T-helper 1 cell (primary cell): ENCODE measurements at regions not wholly inside any gene's neighbourhood (a gene's known extent, or its start where the extent isn't known, plus 50 kb on each side); places are given as distances from the start of the nearest gene placed in this dataset.

ENCODE experiments used
- DNase-seq, 5 donors: peaks; one replicate each; pipeline ENCODE4 v3.0.0-alpha.2; 2012 to 2020

DNA sequence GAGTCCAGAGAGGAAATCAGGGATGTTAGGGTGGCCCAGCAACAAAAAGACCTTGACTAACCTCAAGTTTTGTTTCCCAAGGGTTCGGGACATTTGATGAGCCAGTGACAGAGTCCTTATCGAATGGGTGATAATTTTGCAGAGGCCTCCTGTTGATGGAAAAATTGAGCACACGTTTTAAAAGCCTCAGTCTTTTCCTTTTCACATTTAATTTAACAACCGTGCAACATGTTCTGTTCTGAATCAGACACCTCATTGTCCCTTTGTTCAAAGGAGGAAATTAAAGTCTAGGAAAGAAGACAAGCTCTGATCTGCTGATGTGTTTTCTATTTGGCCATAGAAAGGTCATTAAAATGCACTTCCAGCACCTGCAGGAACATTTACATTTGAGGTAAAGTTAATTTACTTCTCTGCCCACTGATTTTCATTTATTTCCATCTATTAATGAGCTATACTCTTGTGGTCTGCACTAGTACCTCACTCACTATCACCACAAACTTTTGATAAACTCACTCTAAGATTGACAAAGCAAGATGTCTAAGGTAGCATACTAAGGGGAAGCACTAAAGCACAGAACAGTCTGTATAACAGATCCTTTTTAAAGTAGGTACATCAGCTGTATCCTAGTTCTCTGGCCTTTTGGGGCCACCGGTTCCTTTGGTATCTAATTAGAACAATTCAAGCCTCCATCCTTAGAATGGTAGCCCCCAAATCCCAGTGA is 147.0 kb downstream of the RPAP3 start:
- no peak for DNase-seq

DNA sequence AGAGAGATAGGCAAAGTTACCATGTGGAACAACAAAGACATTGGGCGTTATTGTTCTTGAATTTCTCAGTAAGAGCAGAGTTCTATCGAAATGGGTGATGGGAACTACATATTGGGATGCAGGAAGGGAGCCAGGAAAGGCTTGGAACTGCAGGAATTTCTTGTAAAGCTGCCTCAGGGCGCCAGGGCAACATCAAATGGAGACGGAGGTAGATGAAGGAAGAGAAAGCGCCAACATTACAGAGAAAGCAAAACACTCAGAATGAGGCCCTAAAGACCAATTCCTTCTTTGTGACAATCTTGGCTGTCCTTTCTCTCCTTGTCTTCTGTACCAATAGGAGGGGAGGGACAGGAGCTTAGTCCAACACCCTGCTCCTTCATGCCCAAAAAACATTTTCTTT is 148.4 kb downstream of the RPAP3 start:
- no peak for DNase-seq

DNA sequence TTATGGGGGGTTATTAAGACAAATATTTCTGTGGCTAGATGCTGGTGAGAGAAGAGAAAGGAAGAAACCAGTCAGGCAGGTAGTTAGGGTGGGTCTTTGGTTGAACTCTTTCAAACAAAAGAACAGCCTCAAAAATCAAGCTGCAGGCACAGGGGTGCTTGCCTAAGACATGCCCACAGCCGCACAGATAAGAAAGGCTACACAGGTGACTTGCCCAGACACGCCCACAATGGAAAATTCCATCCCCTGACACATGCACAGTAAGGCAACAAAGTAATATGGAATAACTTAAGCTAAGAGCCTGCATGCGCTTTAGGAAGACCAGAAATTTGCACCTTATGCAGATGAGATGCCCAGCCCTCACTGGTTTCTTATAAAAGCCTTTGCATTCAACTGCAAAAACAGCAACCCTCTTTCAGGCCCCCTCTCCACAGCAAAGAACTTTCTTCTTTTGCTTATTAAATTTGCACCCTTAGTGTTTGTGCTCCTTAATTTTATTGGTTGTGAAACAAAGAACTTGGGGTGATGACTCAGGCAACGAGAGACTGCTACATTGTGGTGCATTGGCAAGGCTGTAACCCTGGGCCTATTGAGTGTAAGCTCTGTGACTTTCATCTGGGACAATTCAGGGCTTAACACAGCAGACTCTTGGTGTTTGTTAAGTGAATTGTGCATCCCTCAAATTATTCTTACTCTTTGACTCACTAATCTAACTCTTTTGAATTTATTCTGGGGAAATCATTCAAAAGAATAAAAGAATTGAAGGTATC is 149.4 kb downstream of the RPAP3 start:
- DNase-seq: no peak

DNA sequence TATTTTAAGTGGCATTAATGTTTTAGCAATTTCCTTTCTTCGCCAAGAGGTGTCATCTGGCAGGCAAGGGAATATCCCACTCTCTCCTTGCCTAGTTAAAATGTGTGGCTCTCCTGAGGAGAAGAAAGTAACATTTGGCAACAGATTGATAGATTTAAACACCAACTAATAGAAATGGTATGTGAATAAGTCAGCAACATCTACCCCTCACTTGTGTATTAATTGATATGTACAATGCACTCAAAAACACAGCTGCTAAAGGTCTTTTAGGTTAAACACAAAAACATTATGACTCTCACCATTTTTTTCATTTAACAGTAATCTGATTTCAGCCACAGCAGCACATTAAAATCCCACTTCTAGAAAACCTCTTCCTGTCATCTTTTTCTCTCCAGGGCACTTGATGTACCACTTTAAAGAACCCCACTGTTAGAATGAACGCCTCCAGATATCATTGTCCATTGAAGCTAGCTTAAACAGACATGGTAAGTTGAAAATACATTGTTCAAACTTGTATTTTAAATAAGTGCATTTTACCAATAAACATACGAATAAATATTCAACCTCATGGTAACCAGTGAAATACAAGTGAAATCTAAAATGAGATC is 151.7 kb downstream of the RPAP3 start:
- no peak for DNase-seq

DNA sequence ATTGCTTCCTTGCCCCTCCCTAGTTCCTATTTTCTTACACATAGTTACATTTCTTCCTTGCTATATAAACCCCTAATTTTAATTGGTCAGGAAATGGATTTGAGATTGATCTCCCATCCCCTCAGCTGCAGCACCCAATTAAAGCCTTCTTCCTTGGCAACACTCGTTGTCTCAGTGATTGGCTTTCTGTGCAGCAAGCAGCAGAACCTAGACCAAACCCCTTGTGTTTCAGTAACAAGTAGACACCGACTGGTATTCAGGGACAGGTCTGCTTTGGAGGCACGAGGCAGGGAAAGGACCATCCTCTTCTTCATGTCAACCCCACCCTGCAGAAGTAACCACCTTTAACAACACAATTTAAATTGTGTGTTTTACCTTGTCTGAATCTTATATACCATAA is 152.6 kb downstream of the RPAP3 start:
- no peak for DNase-seq

DNA sequence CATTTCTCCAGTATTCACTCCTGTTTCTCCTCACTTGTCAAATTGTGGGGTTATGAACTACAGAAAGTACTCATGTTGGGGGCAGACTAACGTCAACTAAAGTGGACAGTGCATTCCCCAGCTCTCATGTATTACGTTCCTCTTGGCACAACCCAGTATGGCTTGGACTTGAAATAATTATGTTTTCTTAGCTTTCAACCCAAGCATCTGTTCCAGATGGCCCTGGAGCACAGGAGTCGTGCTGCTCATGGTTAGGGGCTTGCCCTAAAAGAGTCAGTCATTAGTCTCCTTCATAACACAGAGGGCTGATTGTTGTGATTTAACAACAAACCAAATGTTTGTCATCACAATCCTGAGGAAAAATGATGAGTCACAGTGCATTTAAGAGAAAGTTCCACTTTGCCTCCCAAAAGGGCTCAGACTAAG is 154.4 kb downstream of the RPAP3 start:
- no peak for DNase-seq

DNA sequence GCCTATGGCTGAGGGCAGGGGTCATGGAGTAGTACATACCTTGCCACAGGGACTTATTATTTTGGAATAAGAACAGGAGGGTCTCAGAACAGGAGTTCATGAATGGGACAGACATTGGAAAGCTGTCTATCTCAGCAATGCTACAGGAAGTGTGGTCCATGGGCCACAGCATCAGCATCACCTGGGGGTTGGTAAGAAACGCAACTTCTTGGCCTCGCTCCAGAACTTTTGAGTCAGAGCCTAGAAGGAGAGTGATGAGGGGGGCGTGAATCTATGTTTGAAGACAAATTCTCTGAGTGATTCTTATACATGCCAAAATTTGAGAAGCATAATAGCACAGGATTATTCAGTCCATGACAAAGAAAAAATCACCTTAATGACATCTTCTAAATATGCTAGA is 156.6 kb downstream of the RPAP3 start:
- no peak for DNase-seq

DNA sequence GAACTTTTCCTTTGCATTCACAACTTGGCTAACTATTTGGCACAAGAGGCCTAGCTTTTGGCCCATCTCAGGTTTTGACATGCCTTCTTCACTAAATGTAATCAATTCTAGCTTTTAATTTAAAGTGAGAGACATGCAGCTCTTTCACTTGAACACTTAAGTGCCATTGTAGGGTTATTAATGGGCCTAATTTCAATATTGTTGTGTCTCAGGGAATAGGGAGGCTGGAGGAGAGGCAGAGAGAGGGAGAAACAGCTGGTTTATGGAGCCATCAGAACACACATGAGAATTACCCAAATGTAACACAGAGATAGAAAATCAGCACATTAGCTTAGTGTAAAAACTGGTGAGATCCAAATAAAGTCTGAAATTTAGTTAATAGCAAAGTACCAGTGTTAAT is 157.4 kb downstream of the RPAP3 start:
- no peak for DNase-seq

DNA sequence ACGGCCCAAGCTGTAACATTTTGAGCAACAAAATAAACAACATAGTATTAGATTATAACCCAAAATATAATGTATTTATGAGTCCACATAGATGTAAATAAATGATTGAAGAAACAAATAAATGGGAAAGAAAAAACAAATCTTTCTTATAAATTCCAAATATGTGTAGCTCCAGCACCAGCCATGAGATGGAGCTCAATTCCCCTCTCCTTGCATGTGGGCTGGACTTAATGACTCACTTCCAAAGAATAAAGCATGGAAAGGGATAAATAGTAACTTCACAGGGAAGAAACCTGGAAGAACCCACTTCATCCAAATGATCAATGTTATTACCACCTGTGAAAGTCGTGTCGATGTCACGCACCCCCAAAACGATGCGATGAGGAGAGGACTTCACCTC is 158.8 kb downstream of the RPAP3 start:
- no peak for DNase-seq

DNA sequence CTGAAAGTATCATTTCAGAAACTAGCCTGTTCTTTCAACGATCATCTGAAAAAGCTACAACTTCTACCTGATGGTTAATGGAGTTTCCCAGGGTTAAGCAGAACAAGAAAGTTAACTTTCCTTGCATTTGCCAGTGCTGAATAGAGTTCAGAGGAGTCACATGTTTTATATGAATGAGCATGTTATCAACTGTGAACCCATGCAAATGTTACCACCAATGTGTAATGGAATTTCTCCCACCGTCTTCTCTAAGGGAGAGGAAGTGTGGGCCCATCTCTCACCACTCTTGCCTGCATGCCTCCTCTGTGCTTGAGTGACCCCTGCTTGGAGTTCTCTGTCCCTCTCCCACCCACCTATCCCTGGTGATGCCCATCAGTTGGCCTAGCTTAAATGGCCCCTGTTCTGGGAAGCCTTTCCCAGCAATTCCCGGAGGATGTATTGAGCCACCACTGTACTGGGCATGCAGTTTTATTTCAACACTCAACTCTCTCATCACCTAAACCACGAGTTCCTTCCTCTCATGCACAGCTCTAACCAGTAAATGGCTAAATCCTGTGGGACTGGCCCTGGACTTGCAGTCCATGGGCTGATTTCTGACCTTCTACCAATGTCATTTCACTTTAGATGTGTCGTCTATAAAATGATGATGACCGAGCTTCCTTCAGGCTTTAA is 159.8 kb downstream of the RPAP3 start:
- DNase-seq: no peak

DNA sequence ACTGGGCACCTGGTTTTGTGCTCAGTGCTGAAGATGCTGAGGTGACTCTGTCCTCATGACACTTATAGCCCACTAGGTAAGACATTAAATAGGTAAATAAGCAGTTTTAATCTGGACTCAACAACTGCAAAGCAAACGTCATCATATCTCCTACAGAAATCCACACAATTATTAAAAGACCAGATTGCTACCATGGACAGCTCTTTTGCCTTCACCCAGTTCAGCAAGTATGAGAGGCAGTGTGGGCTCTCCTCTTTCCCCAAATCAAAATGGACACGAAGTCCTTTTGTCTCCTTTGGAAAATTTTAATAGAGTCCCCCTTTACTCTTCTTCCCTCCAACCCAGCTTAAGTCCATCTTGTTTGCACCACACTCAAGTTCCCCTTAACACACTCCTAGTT is 171.1 kb downstream of the RPAP3 start:
- DNase-seq: no peak

DNA sequence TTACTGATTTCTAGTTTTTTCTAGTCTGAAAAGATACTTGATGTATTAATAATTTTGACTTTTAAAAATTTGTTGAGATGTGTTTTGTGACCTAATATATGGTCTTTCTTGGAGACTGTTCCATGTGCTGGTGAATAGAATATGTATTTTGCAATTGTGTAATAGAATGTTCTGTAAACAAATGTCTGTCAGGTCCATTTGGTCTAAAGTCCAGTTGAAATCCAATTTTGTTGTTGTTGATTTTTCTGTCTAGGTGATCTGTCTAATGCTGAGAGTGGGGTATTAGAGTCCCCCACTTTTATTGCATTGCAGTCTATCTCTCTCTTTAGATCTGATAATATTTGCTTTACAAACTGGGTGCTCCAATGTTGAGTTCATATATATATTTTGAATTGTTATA is 175.8 kb downstream of the RPAP3 start:
- no peak for DNase-seq

DNA sequence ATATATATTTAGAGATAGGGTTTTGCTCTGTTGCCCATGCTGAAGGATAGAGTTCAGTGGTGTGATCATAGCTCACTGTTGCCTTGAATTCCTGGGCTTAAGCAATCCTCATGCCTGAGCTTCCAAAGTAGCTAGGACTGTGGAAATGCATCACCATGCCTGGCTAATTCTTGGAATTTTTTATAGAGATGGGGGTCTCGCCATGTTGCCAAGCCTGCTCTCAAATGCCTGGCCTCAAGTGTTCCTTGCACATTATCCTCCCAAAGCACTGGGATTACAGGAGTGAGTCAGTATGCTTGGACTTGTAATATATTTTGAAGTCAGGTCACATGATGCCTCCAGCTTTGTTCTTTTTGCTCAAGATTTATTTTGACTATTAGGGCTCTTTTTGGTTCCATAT is 178.0 kb downstream of the RPAP3 start:
- DNase-seq: no peak

DNA sequence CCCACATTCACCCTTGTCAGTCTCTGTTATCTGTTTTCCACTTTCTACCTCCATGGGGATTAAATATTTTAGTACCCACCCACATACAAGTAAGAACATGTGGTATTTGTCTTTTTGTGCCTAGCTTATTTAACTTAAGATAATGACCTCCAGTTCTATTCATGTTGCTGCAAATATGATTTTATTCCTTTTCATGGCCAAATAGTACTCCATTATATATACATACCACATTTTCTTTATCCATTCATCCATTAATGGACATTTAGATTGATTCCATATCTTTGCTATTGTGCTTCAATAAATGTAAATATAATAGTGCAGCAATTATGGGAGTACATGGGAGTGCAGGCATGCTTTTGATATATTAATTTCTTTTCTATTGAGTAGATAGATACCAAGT is 185.8 kb downstream of the RPAP3 start:
- DNase-seq: no peak

DNA sequence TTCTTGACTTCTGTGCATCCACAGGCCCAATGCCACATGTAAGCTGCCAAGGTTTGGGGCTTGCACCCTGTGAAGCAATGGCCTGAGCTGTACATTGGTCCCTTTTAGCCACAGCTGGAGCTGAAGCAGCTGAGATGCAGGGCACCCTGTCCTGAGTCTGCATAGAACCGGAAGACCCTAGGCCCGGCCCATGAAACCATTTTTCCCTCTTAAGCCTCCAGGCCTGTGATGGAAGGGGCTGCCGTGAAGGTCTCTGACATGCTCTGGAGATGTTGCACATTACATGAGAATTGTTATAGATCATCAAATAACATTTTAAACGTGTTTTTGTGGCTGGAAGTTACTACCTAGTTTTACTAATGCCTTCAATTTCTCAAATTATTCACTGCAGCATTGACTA is 188.7 kb downstream of the RPAP3 start:
- no peak for DNase-seq

DNA sequence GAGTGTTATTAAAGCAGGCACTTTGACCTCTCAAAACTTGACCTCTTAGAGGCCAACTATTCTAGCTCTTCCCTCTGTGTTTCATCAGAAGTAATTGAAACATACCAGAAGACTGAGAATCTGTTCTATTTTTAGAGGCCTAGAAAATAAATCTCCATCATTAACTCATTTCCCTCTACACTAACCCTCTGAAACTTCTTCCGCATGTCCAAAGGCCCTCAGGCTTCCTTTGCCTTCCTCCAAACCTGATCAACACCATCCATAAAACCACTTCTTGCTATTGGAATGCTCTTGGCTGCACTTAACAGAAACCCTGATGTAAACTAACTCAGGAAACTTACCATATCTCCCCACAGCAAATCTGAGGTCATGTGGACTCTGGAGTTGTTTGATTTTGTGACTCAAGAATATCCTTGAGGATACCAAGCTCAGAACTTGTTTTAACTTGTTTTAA is 196.4 kb downstream of the RPAP3 start:
- no peak for DNase-seq

DNA sequence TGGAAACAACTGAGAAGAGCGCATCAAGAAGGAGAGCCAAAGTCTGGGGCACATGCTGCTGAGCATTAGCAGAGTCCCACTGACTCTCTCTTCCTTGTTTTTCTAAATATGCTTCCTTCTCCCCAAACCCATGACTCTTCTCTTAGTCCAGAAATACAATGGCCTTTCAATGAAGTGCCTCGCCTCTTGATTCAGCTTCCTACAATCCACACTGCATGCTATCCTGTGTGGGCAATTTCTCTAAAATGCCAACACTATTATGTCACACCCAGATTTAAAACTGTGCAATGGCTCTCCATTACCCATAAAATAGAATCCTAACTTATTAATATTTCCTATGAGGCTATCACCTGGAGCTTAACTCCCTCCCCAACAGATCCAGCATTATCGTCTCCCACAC is 198.6 kb downstream of the RPAP3 start:
- DNase-seq: no peak

DNA sequence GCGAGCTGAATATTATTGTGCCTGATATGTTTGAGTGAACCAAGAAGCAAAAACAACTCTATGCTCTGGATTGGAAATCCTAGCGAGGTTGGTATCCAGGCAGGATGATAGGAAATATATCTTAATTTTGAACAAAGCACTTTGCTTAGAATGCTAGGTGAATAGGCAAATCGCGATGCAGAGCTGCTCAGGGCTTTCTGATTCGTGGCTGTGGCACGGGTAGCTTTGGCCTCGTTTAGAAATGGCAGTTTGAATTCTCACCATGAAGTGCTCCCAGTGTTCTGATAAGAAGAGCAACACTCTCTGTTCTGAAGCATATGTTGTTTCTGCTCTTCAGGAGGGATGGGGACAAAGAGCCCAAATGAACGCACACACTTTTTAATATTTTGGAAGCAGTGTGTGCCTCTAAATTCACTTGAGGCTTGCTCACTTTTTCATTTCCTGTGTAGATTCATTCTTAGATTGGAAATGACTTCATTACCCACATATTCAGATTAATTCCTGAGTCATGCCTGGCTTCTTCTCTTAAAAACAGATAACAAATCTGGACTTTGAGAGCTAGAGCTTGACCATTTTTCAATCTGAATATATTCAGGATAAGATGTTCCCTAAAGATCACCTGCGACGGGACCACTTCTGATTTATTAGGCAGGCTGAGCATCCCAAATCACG is 200.9 kb downstream of the RPAP3 start:
- DNase-seq: peak in 1 of 5 donors; percentile 14

DNA sequence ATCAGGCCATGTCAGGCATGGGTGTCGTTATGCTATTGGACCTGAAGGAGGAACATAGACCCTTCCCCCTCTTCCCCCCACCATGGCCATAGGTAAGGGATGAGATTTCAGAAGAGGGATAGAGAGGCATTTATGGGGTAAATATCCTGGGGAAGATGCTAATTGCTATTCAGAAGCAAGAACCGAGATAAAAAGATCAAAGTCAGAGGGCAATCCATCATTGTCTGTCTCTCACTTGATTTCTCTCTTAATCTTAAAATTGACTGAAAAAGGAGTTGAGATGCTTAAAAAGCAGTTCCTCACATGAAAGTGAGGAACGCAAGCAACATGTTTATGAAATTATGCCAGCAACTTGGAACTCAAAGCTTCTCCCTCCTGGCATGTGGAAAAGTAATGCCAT is 212.0 kb downstream of the RPAP3 start:
- no peak for DNase-seq

DNA sequence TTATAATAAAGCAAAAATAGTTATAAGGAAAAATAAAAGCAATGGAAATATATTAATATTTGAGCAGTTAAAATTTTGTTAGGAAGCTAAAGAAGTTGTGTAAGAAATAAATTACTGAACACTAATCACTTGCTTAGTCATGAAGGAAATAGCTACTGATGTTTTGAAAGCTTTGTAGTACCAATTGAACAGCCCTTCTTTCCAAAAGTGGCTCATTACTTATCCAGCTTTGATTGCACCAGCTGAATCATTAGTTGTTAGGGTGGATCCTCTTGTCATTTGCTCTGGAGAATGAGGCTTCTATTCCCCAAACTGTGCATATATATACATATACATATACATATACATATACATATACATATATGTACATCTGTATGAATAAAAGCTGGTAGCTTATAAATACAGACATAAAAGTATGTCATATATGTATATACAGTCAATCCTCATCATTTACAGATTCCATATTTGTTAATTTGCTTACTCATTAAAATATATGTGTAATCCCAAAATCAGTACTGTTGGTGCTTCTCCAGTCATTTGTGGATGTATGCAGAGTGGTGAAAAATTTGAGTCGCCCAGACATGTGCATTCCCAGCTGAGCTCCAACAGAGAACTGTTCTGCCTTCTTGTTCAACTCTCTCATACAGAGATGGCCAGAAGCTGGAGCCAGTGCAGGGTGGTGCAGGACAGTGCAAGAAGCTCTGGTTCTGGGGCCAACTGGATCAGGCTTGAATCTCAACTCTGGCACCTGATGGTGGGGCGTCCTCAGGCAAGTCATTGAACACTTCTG is 214.1 kb downstream of the RPAP3 start:
- DNase-seq: no peak

DNA sequence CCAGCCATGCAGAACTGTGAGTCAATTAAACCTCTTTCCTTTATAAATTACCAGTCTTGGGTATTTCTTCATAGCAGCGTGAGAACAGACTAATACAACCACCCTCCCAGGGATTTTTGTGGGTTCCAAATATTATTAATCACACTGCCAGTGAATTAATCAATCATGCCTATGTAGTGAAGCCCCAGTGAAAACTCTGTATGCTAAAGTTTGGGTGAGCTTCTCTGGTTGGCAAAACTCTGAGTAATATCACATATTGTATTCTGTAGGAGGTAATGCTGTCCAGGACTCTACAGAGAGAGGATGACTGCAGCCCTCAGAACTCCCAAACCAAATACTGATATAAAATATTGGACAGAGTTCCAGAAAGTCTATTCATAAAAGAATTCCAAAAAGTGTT is 216.9 kb downstream of the RPAP3 start:
- DNase-seq: no peak

DNA sequence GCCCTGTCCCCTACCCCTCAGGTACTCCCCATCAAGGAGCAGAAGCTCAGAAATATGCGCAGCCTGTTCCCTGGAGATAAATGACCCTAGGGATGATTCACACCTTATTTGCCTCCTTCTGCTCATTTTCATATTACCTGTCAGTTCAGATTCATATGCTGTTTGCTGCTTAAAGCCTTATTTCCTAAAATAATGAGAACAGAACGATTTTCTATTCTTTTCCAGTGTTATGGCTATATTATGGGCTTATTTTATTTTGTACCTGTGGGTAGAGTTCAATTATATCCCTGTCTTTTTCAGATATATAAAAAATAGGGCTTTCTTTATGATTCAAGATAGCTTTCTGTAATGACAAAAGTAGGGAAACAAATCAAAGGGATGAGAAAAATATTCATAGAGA is 224.8 kb downstream of the RPAP3 start:
- no peak for DNase-seq
